Stimulated activated naive CD8-positive, alpha-beta T cell treated with anti-CD3 and anti-CD28 coated beads, Interleukin-15, amount 100 ng/mL, for 72 hours (primary cell): ENCODE measurements at regions not wholly inside any gene's neighbourhood (a gene's known extent, or its start where the extent isn't known, plus 50 kb on each side); places are given as distances from the start of the nearest gene placed in this dataset.

Experiments used
- ATAC-seq: fragments of 150-1000 bp; cut with Tn5 transposase; 2 replicates; pipeline ENCODE4 v1.10.0; 2021; ENCODE audit warnings: mild to moderate bottlenecking, moderate library complexity
- DNase-seq, 2 donors: peaks; one replicate each; pipeline ENCODE4 v3.0.0; 2021 to 2022
- H3K27ac Mint-ChIP-seq, 2 donors: one replicate each; pipeline ENCODE4 v1.8.0; 2022; ENCODE audit warnings: mild to moderate bottlenecking in 2 of 2, mixed read lengths in 2 of 2, moderate library complexity in 2 of 2
- H3K27me3 Mint-ChIP-seq: one replicate; pipeline ENCODE4 v1.8.0; 2022; ENCODE audit warnings: mixed read lengths
- H3K4me1 Mint-ChIP-seq: one replicate; pipeline ENCODE4 v1.8.0; 2022; ENCODE audit warnings: mild to moderate bottlenecking, mixed read lengths
- H3K4me3 Mint-ChIP-seq, 2 donors: one replicate each; pipeline ENCODE4 v1.8.0; 2022; ENCODE audit warnings: mild to moderate bottlenecking in 2 of 2, mixed read lengths in 2 of 2, moderate library complexity in 1 of 2
- H3K9me3 Mint-ChIP-seq, 2 donors: one replicate each; pipeline ENCODE4 v1.8.0; 2022; ENCODE audit warnings: mixed read lengths in 2 of 2

GRCh38 chr3:181660337-181660736, 51.4 kb upstream of the SOX2 start:
- DNase-seq = no peak
- no peak for ATAC-seq
- H3K9me3 Mint-ChIP-seq = no peaks in the 10 kb centered on the region
- H3K4me1 Mint-ChIP-seq = no peaks in the 10 kb centered on the region
- H3K27me3 Mint-ChIP-seq = no peaks in the 10 kb centered on the region
- no peak overlapping the region for H3K4me3 Mint-ChIP-seq
- H3K27ac Mint-ChIP-seq = no peak overlapping the region

GRCh38 chr3:181637456-181637855, 74.3 kb upstream of the SOX2 start:
- ATAC-seq (no peak), DNase-seq (no peak)
- Mint-ChIP-seq H3K9me3 (no peaks in the 10 kb centered on the region), H3K27me3 (no peaks in the 10 kb centered on the region), H3K27ac (no peak overlapping the region), H3K4me1 (no peaks in the 10 kb centered on the region), H3K4me3 (no peak overlapping the region)

GRCh38 chr3:181637056-181637455, 74.7 kb upstream of the SOX2 start:
- Mint-ChIP-seq H3K27ac (no peak overlapping the region), H3K4me1 (no peaks in the 10 kb centered on the region), H3K4me3 (no peak overlapping the region), H3K27me3 (no peaks in the 10 kb centered on the region), H3K9me3 (no peaks in the 10 kb centered on the region)
- DNase-seq (no peak), ATAC-seq (no peak)

- no peak overlapping the region for H3K27ac Mint-ChIP-seq
- DNase-seq = no peak
- no peak for ATAC-seq
- H3K9me3 Mint-ChIP-seq = no peaks in the 10 kb centered on the region
- no peak overlapping the region for H3K4me3 Mint-ChIP-seq
- H3K4me1 Mint-ChIP-seq = no peaks in the 10 kb centered on the region
- no peaks in the 10 kb centered on the region for H3K27me3 Mint-ChIP-seq
Measured at GRCh38 chr3:181635141-181635540, 76.6 kb upstream of the SOX2 start.

- Mint-ChIP-seq H3K9me3 (no peaks in the 10 kb centered on the region), H3K27ac (no peak overlapping the region)
- no peak for ATAC-seq
Measured at GRCh38 chr3:181633556-181633955, 78.2 kb upstream of the SOX2 start.

GRCh38 chr3:181631901-181632300, 79.8 kb upstream of the SOX2 start:
- ATAC-seq (no peak), DNase-seq (no peak)
- no peak overlapping the region for H3K4me3 Mint-ChIP-seq

More at GRCh38 chr3:181633556-181633955, 78.2 kb upstream of the SOX2 start:
- no peak for DNase-seq
- H3K4me3 Mint-ChIP-seq = no peak overlapping the region
- no peaks in the 10 kb centered on the region for H3K27me3 Mint-ChIP-seq
- H3K4me1 Mint-ChIP-seq = no peaks in the 10 kb centered on the region

GRCh38 chr3:181630853-181631252, 80.9 kb upstream of the SOX2 start:
- Mint-ChIP-seq H3K27me3 (no peaks in the 10 kb centered on the region), H3K4me1 (no peaks in the 10 kb centered on the region), H3K9me3 (no peaks in the 10 kb centered on the region), H3K27ac (no peak overlapping the region), H3K4me3 (no peak overlapping the region)
- ATAC-seq (no peak), DNase-seq (no peak)

More at GRCh38 chr3:181631901-181632300, 79.8 kb upstream of the SOX2 start:
- H3K9me3 Mint-ChIP-seq = no peaks in the 10 kb centered on the region
- no peaks in the 10 kb centered on the region for H3K27me3 Mint-ChIP-seq
- H3K4me1 Mint-ChIP-seq = no peaks in the 10 kb centered on the region
- no peak overlapping the region for H3K27ac Mint-ChIP-seq

GRCh38 chr3:181629711-181630110, 82.0 kb upstream of the SOX2 start:
- H3K4me1 Mint-ChIP-seq = no peaks in the 10 kb centered on the region
- no peak overlapping the region for H3K27ac Mint-ChIP-seq
- H3K9me3 Mint-ChIP-seq = no peaks in the 10 kb centered on the region
- DNase-seq (no peak), ATAC-seq (no peak)
- H3K27me3 Mint-ChIP-seq = peaks cover under 1% of the 10 kb centered on the region
- H3K4me3 Mint-ChIP-seq = no peak overlapping the region

- H3K27me3 Mint-ChIP-seq = peaks cover 7% of the 10 kb centered on the region
- DNase-seq (no peak), ATAC-seq (no peak)
- H3K4me3 Mint-ChIP-seq = no peak overlapping the region
- no peaks in the 10 kb centered on the region for H3K9me3 Mint-ChIP-seq
- no peaks in the 10 kb centered on the region for H3K4me1 Mint-ChIP-seq
- no peak overlapping the region for H3K27ac Mint-ChIP-seq
Measured at GRCh38 chr3:181629029-181629428, 82.7 kb upstream of the SOX2 start.

- ATAC-seq = no peak
- H3K27me3 Mint-ChIP-seq = peaks cover 7% of the 10 kb centered on the region
- no peaks in the 10 kb centered on the region for H3K4me1 Mint-ChIP-seq
- no peaks in the 10 kb centered on the region for H3K9me3 Mint-ChIP-seq
- H3K4me3 Mint-ChIP-seq = no peak overlapping the region
- no peak overlapping the region for H3K27ac Mint-ChIP-seq
- DNase-seq = no peak
Measured at GRCh38 chr3:181628384-181628783, 83.3 kb upstream of the SOX2 start.

- H3K4me1 Mint-ChIP-seq = no peaks in the 10 kb centered on the region
- no peak for DNase-seq
Measured at GRCh38 chr3:181626036-181626435, 85.7 kb upstream of the SOX2 start.

GRCh38 chr3:181623924-181624694, 87.6 kb upstream of the SOX2 start:
- no peak for DNase-seq

More at GRCh38 chr3:181626036-181626435, 85.7 kb upstream of the SOX2 start:
- Mint-ChIP-seq H3K9me3 (no peaks in the 10 kb centered on the region), H3K27me3 (peaks cover 7% of the 10 kb centered on the region), H3K4me3 (no peak overlapping the region), H3K27ac (no peak overlapping the region)
- no peak for ATAC-seq

GRCh38 chr3:181622365-181622764, 89.4 kb upstream of the SOX2 start:
- Mint-ChIP-seq H3K4me1 (no peaks in the 10 kb centered on the region), H3K4me3 (no peak overlapping the region), H3K27ac (no peak overlapping the region), H3K27me3 (peaks cover 7% of the 10 kb centered on the region), H3K9me3 (no peaks in the 10 kb centered on the region)
- DNase-seq (no peak), ATAC-seq (no peak)

More at GRCh38 chr3:181623924-181624694, 87.6 kb upstream of the SOX2 start:
- ATAC-seq = no peak
- Mint-ChIP-seq H3K4me3 (no peak overlapping the region), H3K27me3 (peaks cover 7% of the 10 kb centered on the region), H3K27ac (no peak overlapping the region), H3K4me1 (no peaks in the 10 kb centered on the region), H3K9me3 (no peaks in the 10 kb centered on the region)

GRCh38 chr3:181619897-181620296, 91.8 kb upstream of the SOX2 start:
- Mint-ChIP-seq H3K9me3 (no peaks in the 10 kb centered on the region), H3K4me3 (no peak overlapping the region), H3K27ac (no peak overlapping the region), H3K4me1 (no peaks in the 10 kb centered on the region), H3K27me3 (peaks cover 7% of the 10 kb centered on the region)
- DNase-seq (no peak), ATAC-seq (no peak)

- Mint-ChIP-seq H3K27me3 (no peaks in the 10 kb centered on the region), H3K4me1 (no peaks in the 10 kb centered on the region), H3K4me3 (no peak overlapping the region), H3K27ac (no peak overlapping the region), H3K9me3 (no peaks in the 10 kb centered on the region)
- ATAC-seq = no peak
- no peak for DNase-seq
Measured at GRCh38 chr3:181618260-181618659, 93.5 kb upstream of the SOX2 start.

GRCh38 chr3:181616088-181617070, 95.3 kb upstream of the SOX2 start:
- no peaks in the 10 kb centered on the region for H3K9me3 Mint-ChIP-seq
- ATAC-seq (no peak), DNase-seq (no peak)
- no peaks in the 10 kb centered on the region for H3K27me3 Mint-ChIP-seq
- H3K4me1 Mint-ChIP-seq = no peaks in the 10 kb centered on the region
- no peak overlapping the region for H3K27ac Mint-ChIP-seq
- no peak overlapping the region for H3K4me3 Mint-ChIP-seq
